ENCODE measurements at regions not wholly inside any gene's neighbourhood (a gene's known extent, or its start where the extent isn't known, plus 50 kb on each side); places are given as distances from the start of the nearest gene placed in this dataset.

- TF ChIP-seq CTCF (conservative IDR thresholded peaks at IDR 0.05) (no peak), EZH2 (IDR thresholded peaks at IDR 0.05; ENCODE audit: low read depth) (no peak)
These were observed 357.0 kb upstream of the TMEFF2 start for GRCh38 chr2:192551760-192552159.

Measured in PC-9 (cell line).